ENCODE measurements at regions not wholly inside any gene's neighbourhood (a gene's known extent, or its start where the extent isn't known, plus 50 kb on each side); places are given as distances from the start of the nearest gene placed in this dataset.

GRCh38 chr5:172503925-172504700 is 49.8 kb upstream of the SH3PXD2B start:
- no peak for TF ChIP-seq CTCF (IDR thresholded peaks at IDR 0.05)
- TF ChIP-seq POLR2A (IDR thresholded peaks at IDR 0.05) = no peak

Measured in esophagus squamous epithelium (tissue), 4 donors.